Nephron (organoid): ENCODE measurements at regions not wholly inside any gene's neighbourhood (a gene's known extent, or its start where the extent isn't known, plus 50 kb on each side); places are given as distances from the start of the nearest gene placed in this dataset.

Experiments used
- H3K27ac Mint-ChIP-seq, 3 experiments: 2 replicates each; pipeline ENCODE4 v1.8.0; 2020; ENCODE audit warnings: mixed read lengths in 3 of 3, mild to moderate bottlenecking in 2 of 3, moderate library complexity in 1 of 3
- H3K27me3 Mint-ChIP-seq: 2 replicates; pipeline ENCODE4 v1.8.0; 2021; ENCODE audit warnings: low read depth, mild to moderate bottlenecking, moderate library complexity, mixed read lengths
- H3K36me3 Mint-ChIP-seq: 2 replicates; pipeline ENCODE4 v1.8.0; 2020; ENCODE audit warnings: low read depth, mixed read lengths
- H3K4me1 Mint-ChIP-seq: 2 replicates; pipeline ENCODE4 v1.8.0; 2020; ENCODE audit warnings: mixed read lengths
- H3K4me3 Mint-ChIP-seq, 3 experiments: 2 replicates each; pipeline ENCODE4 v1.8.0; 2020; ENCODE audit warnings: mild to moderate bottlenecking in 3 of 3, mixed read lengths in 3 of 3, moderate library complexity in 2 of 3
- H3K9me3 Mint-ChIP-seq: 2 replicates; pipeline ENCODE4 v1.8.0; 2020; ENCODE audit warnings: mixed read lengths
- CTCF ChIP-seq, 3 experiments: fragments of 200-600 bp; sonication (generic); IDR thresholded peaks; one replicate each; pipeline ENCODE4 v1.5.0; 2021; ENCODE audit warnings: antibody characterized with exemption in 3 of 3; ENCODE audit not compliant: unreplicated experiment in 3 of 3

GRCh38 chr5:39648085-39648847 is 223.5 kb upstream of the DAB2 start:
- H3K4me1 Mint-ChIP-seq, result no peaks in the 10 kb centered on the region
- TF ChIP-seq CTCF (IDR thresholded peaks at IDR 0.05; ENCODE audit: unreplicated experiment in 3 of 3), result no peak
- H3K36me3 Mint-ChIP-seq, result no peaks in the 10 kb centered on the region
- peaks cover 4% of the 10 kb centered on the region for H3K9me3 Mint-ChIP-seq
- H3K27ac Mint-ChIP-seq, result no peak overlapping the region
- no peak overlapping the region for H3K4me3 Mint-ChIP-seq
- H3K27me3 Mint-ChIP-seq, result no peaks in the 10 kb centered on the region

- H3K4me3 Mint-ChIP-seq, result no peak overlapping the region
- no peak for TF ChIP-seq CTCF (IDR thresholded peaks at IDR 0.05; ENCODE audit: unreplicated experiment in 3 of 3)
- no peak overlapping the region for H3K27ac Mint-ChIP-seq
- H3K4me1 Mint-ChIP-seq, result no peaks in the 10 kb centered on the region
- no peaks in the 10 kb centered on the region for H3K36me3 Mint-ChIP-seq
- H3K27me3 Mint-ChIP-seq, result no peaks in the 10 kb centered on the region
- H3K9me3 Mint-ChIP-seq, result peaks cover 4% of the 10 kb centered on the region
These were observed 215.8 kb upstream of the DAB2 start for GRCh38 chr5:39640552-39640951.

GRCh38 chr5:39639618-39640089 is 214.9 kb upstream of the DAB2 start:
- no peak overlapping the region for H3K27ac Mint-ChIP-seq
- no peak overlapping the region for H3K4me3 Mint-ChIP-seq
- H3K36me3 Mint-ChIP-seq, result no peaks in the 10 kb centered on the region
- no peak for TF ChIP-seq CTCF (IDR thresholded peaks at IDR 0.05; ENCODE audit: unreplicated experiment in 3 of 3)
- H3K9me3 Mint-ChIP-seq, result peaks cover 4% of the 10 kb centered on the region
- H3K4me1 Mint-ChIP-seq, result no peaks in the 10 kb centered on the region
- no peaks in the 10 kb centered on the region for H3K27me3 Mint-ChIP-seq

- no peak overlapping the region for H3K4me3 Mint-ChIP-seq
- TF ChIP-seq CTCF (IDR thresholded peaks at IDR 0.05; ENCODE audit: unreplicated experiment in 3 of 3), result no peak
- no peaks in the 10 kb centered on the region for H3K9me3 Mint-ChIP-seq
- H3K27ac Mint-ChIP-seq, result no peak overlapping the region
- H3K36me3 Mint-ChIP-seq, result no peaks in the 10 kb centered on the region
- H3K27me3 Mint-ChIP-seq, result no peaks in the 10 kb centered on the region
- no peaks in the 10 kb centered on the region for H3K4me1 Mint-ChIP-seq
These were observed 214.0 kb upstream of the DAB2 start for GRCh38 chr5:39638813-39639212.

- TF ChIP-seq CTCF (IDR thresholded peaks at IDR 0.05; ENCODE audit: unreplicated experiment in 3 of 3), result no peak
- H3K9me3 Mint-ChIP-seq, result no peaks in the 10 kb centered on the region
- no peak overlapping the region for H3K27ac Mint-ChIP-seq
- no peaks in the 10 kb centered on the region for H3K27me3 Mint-ChIP-seq
- no peak overlapping the region for H3K4me3 Mint-ChIP-seq
- no peaks in the 10 kb centered on the region for H3K36me3 Mint-ChIP-seq
- H3K4me1 Mint-ChIP-seq, result no peaks in the 10 kb centered on the region
These were observed 208.3 kb upstream of the DAB2 start for GRCh38 chr5:39633057-39633456.

GRCh38 chr5:39631958-39632357 is 207.2 kb upstream of the DAB2 start:
- no peaks in the 10 kb centered on the region for H3K9me3 Mint-ChIP-seq
- H3K4me1 Mint-ChIP-seq, result no peaks in the 10 kb centered on the region
- H3K27me3 Mint-ChIP-seq, result no peaks in the 10 kb centered on the region
- no peaks in the 10 kb centered on the region for H3K36me3 Mint-ChIP-seq
- no peak for TF ChIP-seq CTCF (IDR thresholded peaks at IDR 0.05; ENCODE audit: unreplicated experiment in 3 of 3)
- no peak overlapping the region for H3K4me3 Mint-ChIP-seq
- no peak overlapping the region for H3K27ac Mint-ChIP-seq
